ENCODE measurements at regions not wholly inside any gene's neighbourhood (a gene's known extent, or its start where the extent isn't known, plus 50 kb on each side); places are given as distances from the start of the nearest gene placed in this dataset.

- H3K27ac ChIP-seq, result no peak overlapping the region
- peaks cover 42% of the 10 kb centered on the region for H3K27me3 ChIP-seq
- 20 to 100% methylated on average over 1 to 2 of the region's 14 CpGs for WGBS, 2 donors (ENCODE audit: low coverage in 1 of 2)
- no peaks in the 10 kb centered on the region for H3K4me1 ChIP-seq
- H3K9me3 ChIP-seq, result no peaks in the 10 kb centered on the region
- TF ChIP-seq POLR2AphosphoS5 (IDR thresholded peaks at IDR 0.05) (no peak), POLR2A (IDR thresholded peaks at IDR 0.05) (no peak), CTCF (IDR thresholded peaks at IDR 0.05) (no peak), EP300 (IDR thresholded peaks at IDR 0.05) (no peak)
- H3K36me3 ChIP-seq, result no peaks in the 10 kb centered on the region
- ATAC-seq, result no peak
- H3K4me3 ChIP-seq, result no peak overlapping the region
Observed at GRCh38 chr16:55036371-55036821, 105.7 kb downstream of the IRX5 start.

GRCh38 chr16:55037046-55037445 lies 106.4 kb downstream of the IRX5 start:
- no peak for ATAC-seq
- H3K27me3 ChIP-seq, result peaks cover 42% of the 10 kb centered on the region
- no peaks in the 10 kb centered on the region for H3K4me1 ChIP-seq
- no peak overlapping the region for H3K27ac ChIP-seq
- TF ChIP-seq POLR2AphosphoS5 (IDR thresholded peaks at IDR 0.05) (no peak), EP300 (IDR thresholded peaks at IDR 0.05) (no peak), CTCF (IDR thresholded peaks at IDR 0.05) (no peak), POLR2A (IDR thresholded peaks at IDR 0.05) (no peak)
- no peaks in the 10 kb centered on the region for H3K9me3 ChIP-seq
- H3K4me3 ChIP-seq, result no peak overlapping the region
- no peaks in the 10 kb centered on the region for H3K36me3 ChIP-seq
- 76% methylated on average over 4 of the region's 4 CpGs; no CpG with 5 or more reads in 1 of the 2 donors for WGBS, 2 donors (ENCODE audit: low coverage in 1 of 2)

- no peak for TF ChIP-seq CTCF (IDR thresholded peaks at IDR 0.05)
- no peak for TF ChIP-seq EP300 (IDR thresholded peaks at IDR 0.05)
- no peak for TF ChIP-seq POLR2A (IDR thresholded peaks at IDR 0.05)
- TF ChIP-seq POLR2AphosphoS5 (IDR thresholded peaks at IDR 0.05), result no peak
- Histone ChIP-seq H3K27me3 (peaks cover 43% of the 10 kb centered on the region), H3K4me3 (no peak overlapping the region), H3K9me3 (no peaks in the 10 kb centered on the region), H3K4me1 (no peaks in the 10 kb centered on the region), H3K36me3 (no peaks in the 10 kb centered on the region), H3K27ac (no peak overlapping the region)
- 25% methylated on average over 5 of the region's 5 CpGs for WGBS, 2 donors (ENCODE audit: low coverage in 1 of 2)
- no peak for ATAC-seq
Observed at GRCh38 chr16:55037966-55038365, 107.3 kb downstream of the IRX5 start.

- Histone ChIP-seq H3K4me3 (no peak overlapping the region), H3K27ac (no peak overlapping the region), H3K36me3 (no peaks in the 10 kb centered on the region), H3K9me3 (no peaks in the 10 kb centered on the region), H3K4me1 (no peaks in the 10 kb centered on the region), H3K27me3 (peaks cover 43% of the 10 kb centered on the region)
- WGBS, 2 donors (ENCODE audit: low coverage in 1 of 2), result 72 to 76% methylated on average over 6 of the region's 6 CpGs
- no peak for ATAC-seq
- TF ChIP-seq EP300 (IDR thresholded peaks at IDR 0.05) (no peak), CTCF (IDR thresholded peaks at IDR 0.05) (no peak), POLR2AphosphoS5 (IDR thresholded peaks at IDR 0.05) (no peak), POLR2A (IDR thresholded peaks at IDR 0.05) (no peak)
Observed at GRCh38 chr16:55039042-55039441, 108.4 kb downstream of the IRX5 start.

GRCh38 chr16:55039511-55039910 lies 108.8 kb downstream of the IRX5 start:
- no peak overlapping the region for H3K27ac ChIP-seq
- 88 to 100% methylated on average over 1 to 4 of the region's 6 CpGs for WGBS, 2 donors (ENCODE audit: low coverage in 1 of 2)
- no peaks in the 10 kb centered on the region for H3K4me1 ChIP-seq
- no peak overlapping the region for H3K4me3 ChIP-seq
- H3K9me3 ChIP-seq, result no peaks in the 10 kb centered on the region
- no peak for ATAC-seq
- H3K36me3 ChIP-seq, result no peaks in the 10 kb centered on the region
- H3K27me3 ChIP-seq, result peaks cover 47% of the 10 kb centered on the region
- no peak for TF ChIP-seq CTCF (IDR thresholded peaks at IDR 0.05)
- no peak for TF ChIP-seq EP300 (IDR thresholded peaks at IDR 0.05)
- TF ChIP-seq POLR2A (IDR thresholded peaks at IDR 0.05), result no peak
- no peak for TF ChIP-seq POLR2AphosphoS5 (IDR thresholded peaks at IDR 0.05)
